ENCODE measurements at regions not wholly inside any gene's neighbourhood (a gene's known extent, or its start where the extent isn't known, plus 50 kb on each side); places are given as distances from the start of the nearest gene placed in this dataset.

DNA sequence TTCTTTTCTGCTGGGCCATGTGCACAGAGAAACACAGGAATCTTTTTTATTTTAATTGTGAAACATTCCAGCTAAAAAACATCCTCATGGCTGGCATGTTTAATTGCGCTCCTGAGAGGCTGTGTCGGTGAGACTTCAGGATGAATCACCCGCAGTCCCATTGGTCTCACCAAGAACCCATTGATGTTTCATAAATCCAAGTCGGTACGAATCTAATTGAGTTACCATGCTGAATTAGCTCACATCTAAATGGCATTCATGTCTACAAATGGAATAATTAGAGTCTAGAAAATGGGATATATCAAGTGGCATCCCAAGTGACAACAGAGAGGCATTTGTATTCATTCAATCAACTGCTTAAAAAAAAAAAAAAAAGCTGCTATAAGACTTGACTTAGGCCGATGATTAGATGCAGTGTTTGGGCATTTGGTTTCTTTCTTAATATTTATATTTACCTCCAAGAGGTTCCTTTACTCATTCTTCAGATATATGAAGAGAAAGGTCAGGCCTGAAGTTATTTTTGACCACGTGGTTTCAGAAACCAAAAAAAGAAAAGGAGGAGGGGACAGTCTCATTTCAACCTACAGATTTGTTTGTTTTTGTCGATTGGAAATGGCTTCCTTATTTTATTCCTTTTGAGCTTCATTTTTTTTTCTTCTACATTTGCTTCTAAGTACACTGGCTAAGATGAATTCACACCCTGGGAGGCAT lies 79.1 kb upstream of the FOXB1 start:
- no peak for TF ChIP-seq CTCF (IDR thresholded peaks at IDR 0.05)
- TF ChIP-seq POLR2A (IDR thresholded peaks at IDR 0.05): no peak

All from lower leg skin (tissue), 3 donors.